Endodermal cell (in vitro differentiated cells): ENCODE measurements at regions not wholly inside any gene's neighbourhood (a gene's known extent, or its start where the extent isn't known, plus 50 kb on each side); places are given as distances from the start of the nearest gene placed in this dataset.

Experiments used
- DNase-seq: peaks from one replicate; pipeline ENCODE4 v3.0.0-alpha.2; 2017
- H3K27ac ChIP-seq: 2 replicates; pipeline ENCODE4 v1.5.1; 2013; ENCODE audit warnings: mild to moderate bottlenecking, low read depth, low read length, moderate library complexity
- H3K27me3 ChIP-seq: 2 replicates; pipeline ENCODE4 v1.6.1; 2013; ENCODE audit warnings: mild to moderate bottlenecking, low read length, moderate library complexity; ENCODE audit not compliant: insufficient read depth, control insufficient read depth, poor library complexity, severe bottlenecking
- H3K36me3 ChIP-seq: 2 replicates; pipeline ENCODE4 v1.7.0; 2013; ENCODE audit warnings: mild to moderate bottlenecking, low read length, moderate library complexity; ENCODE audit not compliant: control insufficient read depth, insufficient read depth
- H3K4me1 ChIP-seq: one replicate; pipeline ENCODE4 v1.7.0; 2013; ENCODE audit warnings: low read length; ENCODE audit not compliant: control insufficient read depth, insufficient read depth
- H3K4me3 ChIP-seq: 2 replicates; pipeline ENCODE4 v1.5.1; 2013; ENCODE audit warnings: mild to moderate bottlenecking, low read length, moderate library complexity
- H3K9ac ChIP-seq: 2 replicates; pipeline ENCODE4 v1.6.1; 2013; ENCODE audit warnings: mild to moderate bottlenecking, low read length, moderate library complexity; ENCODE audit not compliant: poor library complexity, severe bottlenecking; ENCODE audit errors: extremely low read depth
- H3K9me3 ChIP-seq: 2 replicates; pipeline ENCODE4 v1.6.1; 2013; ENCODE audit warnings: mild to moderate bottlenecking, low read length, moderate library complexity; ENCODE audit not compliant: control insufficient read depth
- H3K27ac Mint-ChIP-seq: 2 replicates; pipeline ENCODE4 v1.8.0; 2020; ENCODE audit warnings: mixed read lengths
- H3K27me3 Mint-ChIP-seq: 2 replicates; pipeline ENCODE4 v1.8.0; 2021; ENCODE audit warnings: mild to moderate bottlenecking, mixed read lengths; ENCODE audit not compliant: insufficient read depth
- H3K36me3 Mint-ChIP-seq: 2 replicates; pipeline ENCODE4 v1.8.0; 2020; ENCODE audit warnings: low read depth, mixed read lengths
- H3K4me1 Mint-ChIP-seq: 2 replicates; pipeline ENCODE4 v1.8.0; 2020; ENCODE audit warnings: mixed read lengths
- H3K4me3 Mint-ChIP-seq: 2 replicates; pipeline ENCODE4 v1.8.0; 2020; ENCODE audit warnings: mild to moderate bottlenecking, moderate library complexity, mixed read lengths
- H3K9me3 Mint-ChIP-seq: 2 replicates; pipeline ENCODE4 v1.8.0; 2020; ENCODE audit warnings: mild to moderate bottlenecking, mixed read lengths
- WGBS, 2 experiments: methylation state at CpG; one replicate each; pipeline versions ENCODE4 v1.1.5 to v1.1.7; 2013; ENCODE audit warnings: missing lambda C conversion rate in 2 of 2, mixed read lengths in 1 of 2; ENCODE audit not compliant: insufficient coverage in 1 of 2, insufficient read length in 1 of 2; 5-methylcytosine and 5-hydroxymethylcytosine counted together
- TF ChIP-seq, protein P1 (sequence below): fragments of 200-600 bp; sonication (generic); conservative IDR thresholded peaks from 2 replicates; pipeline ENCODE4 v1.5.0; 2021; ENCODE audit warnings: antibody characterized with exemption, mild to moderate bottlenecking

DNA sequence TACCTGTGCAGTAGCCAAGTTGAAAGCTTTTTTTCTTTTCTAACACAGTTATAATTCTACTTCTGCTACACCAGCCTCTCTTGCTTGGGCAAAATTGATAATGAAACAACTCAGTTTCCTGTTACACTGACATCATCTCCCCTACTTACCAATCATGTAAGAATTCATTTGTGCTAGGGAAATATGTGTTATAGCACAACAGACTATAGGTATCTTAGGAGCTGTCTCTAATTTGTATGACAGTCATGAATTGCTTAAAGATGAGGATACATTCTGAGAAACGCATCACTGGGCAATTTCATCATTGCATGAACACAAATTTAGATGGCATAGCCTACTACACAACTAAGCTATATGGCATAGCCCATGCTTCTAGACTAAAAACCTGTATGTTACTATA is 246.3 kb upstream of the ANKRD50 start:
- no peak overlapping the region for H3K4me3 Mint-ChIP-seq
- TF ChIP-seq, protein P1, sequence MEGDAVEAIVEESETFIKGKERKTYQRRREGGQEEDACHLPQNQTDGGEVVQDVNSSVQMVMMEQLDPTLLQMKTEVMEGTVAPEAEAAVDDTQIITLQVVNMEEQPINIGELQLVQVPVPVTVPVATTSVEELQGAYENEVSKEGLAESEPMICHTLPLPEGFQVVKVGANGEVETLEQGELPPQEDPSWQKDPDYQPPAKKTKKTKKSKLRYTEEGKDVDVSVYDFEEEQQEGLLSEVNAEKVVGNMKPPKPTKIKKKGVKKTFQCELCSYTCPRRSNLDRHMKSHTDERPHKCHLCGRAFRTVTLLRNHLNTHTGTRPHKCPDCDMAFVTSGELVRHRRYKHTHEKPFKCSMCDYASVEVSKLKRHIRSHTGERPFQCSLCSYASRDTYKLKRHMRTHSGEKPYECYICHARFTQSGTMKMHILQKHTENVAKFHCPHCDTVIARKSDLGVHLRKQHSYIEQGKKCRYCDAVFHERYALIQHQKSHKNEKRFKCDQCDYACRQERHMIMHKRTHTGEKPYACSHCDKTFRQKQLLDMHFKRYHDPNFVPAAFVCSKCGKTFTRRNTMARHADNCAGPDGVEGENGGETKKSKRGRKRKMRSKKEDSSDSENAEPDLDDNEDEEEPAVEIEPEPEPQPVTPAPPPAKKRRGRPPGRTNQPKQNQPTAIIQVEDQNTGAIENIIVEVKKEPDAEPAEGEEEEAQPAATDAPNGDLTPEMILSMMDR: no peak

DNA sequence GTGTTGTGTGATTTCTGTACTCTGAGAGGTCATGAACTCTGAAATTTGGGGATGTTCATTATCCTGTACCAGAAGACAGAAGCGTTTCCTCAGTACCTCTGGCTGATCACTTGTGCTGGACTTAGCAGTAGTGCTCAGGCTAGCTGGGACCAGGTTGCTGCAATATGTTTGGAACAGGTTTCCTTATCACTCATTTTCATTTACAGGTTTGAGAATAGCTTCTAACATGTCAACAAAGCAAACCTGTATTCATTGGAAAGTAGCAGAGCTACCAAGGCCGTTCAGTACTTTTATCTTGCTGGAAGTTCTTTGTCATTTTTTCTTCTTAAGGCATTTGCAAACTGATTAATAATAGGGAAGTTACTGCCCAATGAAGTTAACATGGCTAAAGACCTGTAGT is 242.9 kb upstream of the ANKRD50 start:
- 80 to 90% methylated on average over 2 of the region's 2 CpGs for WGBS, 2 experiments
- Histone ChIP-seq H3K36me3 (no peaks in the 10 kb centered on the region), H3K4me1 (no peaks in the 10 kb centered on the region), H3K27me3 (no peaks in the 10 kb centered on the region), H3K27ac (no peak overlapping the region), H3K9ac (no peak overlapping the region), H3K9me3 (peaks cover 9% of the 10 kb centered on the region), H3K4me3 (no peak overlapping the region)
- Mint-ChIP-seq H3K27me3 (no peaks in the 10 kb centered on the region), H3K27ac (no peak overlapping the region), H3K9me3 (peaks cover 16% of the 10 kb centered on the region), H3K36me3 (peaks cover 3% of the 10 kb centered on the region), H3K4me3 (no peak overlapping the region), H3K4me1 (no peaks in the 10 kb centered on the region)
- no peak for DNase-seq
- TF ChIP-seq, protein P1: no peak

More for the DNA sequence above, 246.3 kb upstream of the ANKRD50 start:
- H3K9me3 Mint-ChIP-seq: peaks cover 32% of the 10 kb centered on the region
- WGBS, 2 experiments: 100% methylated on average over 1 of the region's 1 CpG; no CpG with 5 or more reads in 1 of the 2 experiments
- H3K27me3 ChIP-seq: no peaks in the 10 kb centered on the region
- H3K9ac ChIP-seq: no peak overlapping the region
- H3K27ac Mint-ChIP-seq: no peak overlapping the region
- DNase-seq: no peak
- no peak overlapping the region for H3K27ac ChIP-seq
- no peaks in the 10 kb centered on the region for H3K27me3 Mint-ChIP-seq
- H3K36me3 Mint-ChIP-seq: peaks cover 12% of the 10 kb centered on the region
- H3K36me3 ChIP-seq: no peaks in the 10 kb centered on the region
- peaks cover 33% of the 10 kb centered on the region for H3K9me3 ChIP-seq
- no peak overlapping the region for H3K4me3 ChIP-seq
- no peaks in the 10 kb centered on the region for H3K4me1 Mint-ChIP-seq
- no peaks in the 10 kb centered on the region for H3K4me1 ChIP-seq

DNA sequence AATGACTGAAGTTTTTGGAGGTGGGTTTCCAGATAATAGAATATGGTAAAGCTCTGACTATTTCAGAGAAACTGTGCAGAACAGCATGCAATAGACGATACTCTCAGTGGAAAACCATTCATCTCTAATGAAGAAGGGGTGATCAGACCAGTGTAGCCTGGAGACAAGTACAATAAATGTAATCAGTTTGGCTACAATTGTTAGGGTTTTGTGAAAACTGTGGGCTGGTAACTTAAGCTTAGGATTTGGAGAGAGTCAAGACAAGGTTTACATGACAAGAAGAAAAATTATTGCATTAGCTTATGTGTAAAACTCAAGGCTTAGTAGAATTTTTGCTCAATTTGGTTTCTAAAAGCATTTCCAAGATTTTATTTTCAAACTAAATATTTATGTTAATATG is 241.5 kb upstream of the ANKRD50 start:
- no peak for DNase-seq
- TF ChIP-seq, protein P1: no peak
- Mint-ChIP-seq H3K4me1 (peaks cover 2% of the 10 kb centered on the region), H3K36me3 (no peaks in the 10 kb centered on the region), H3K9me3 (peaks cover 10% of the 10 kb centered on the region), H3K27me3 (no peaks in the 10 kb centered on the region), H3K4me3 (no peak overlapping the region), H3K27ac (no peak overlapping the region)
- Histone ChIP-seq H3K27ac (no peak overlapping the region), H3K4me1 (no peaks in the 10 kb centered on the region), H3K9ac (no peak overlapping the region), H3K4me3 (no peak overlapping the region), H3K27me3 (no peaks in the 10 kb centered on the region), H3K36me3 (no peaks in the 10 kb centered on the region), H3K9me3 (no peaks in the 10 kb centered on the region)
- 94 to 97% methylated on average over 1 of the region's 1 CpG for WGBS, 2 experiments
